ENCODE measurements at regions not wholly inside any gene's neighbourhood (a gene's known extent, or its start where the extent isn't known, plus 50 kb on each side); places are given as distances from the start of the nearest gene placed in this dataset.

- TF ChIP-seq CTCF (conservative IDR thresholded peaks at IDR 0.05; ENCODE audit: low read length) = no peak
- TF ChIP-seq EZH2phosphoT487 (IDR thresholded peaks at IDR 0.05; ENCODE audit: borderline replicate concordance, low read depth, low read length) = no peak
These were observed 173.1 kb upstream of the NYAP2 start for GRCh38 chr2:225226441-225226840.

Data from OCI-LY7 (cell line).